Hepatocyte (in vitro differentiated cells): ENCODE measurements at regions not wholly inside any gene's neighbourhood (a gene's known extent, or its start where the extent isn't known, plus 50 kb on each side); places are given as distances from the start of the nearest gene placed in this dataset.

Source experiments
- DNase-seq: peaks from one replicate; pipeline ENCODE4 v3.0.0-alpha.2; 2016; ENCODE audit warnings: low spot score
- H2AFZ ChIP-seq: fragments of 200-600 bp; sonication (generic); 2 replicates; pipeline ENCODE4 v1.6.0; 2016; ENCODE audit warnings: antibody characterized with exemption, mild to moderate bottlenecking
- H3K27ac ChIP-seq: fragments of 200-600 bp; sonication (generic); 2 replicates; pipeline ENCODE4 v1.5.1; 2016; ENCODE audit warnings: mild to moderate bottlenecking
- H3K27me3 ChIP-seq: fragments of 200-600 bp; sonication (generic); 2 replicates; pipeline ENCODE4 v1.6.1; 2016
- H3K36me3 ChIP-seq: fragments of 200-600 bp; sonication (generic); replicated peaks from 2 replicates; pipeline ENCODE4 v1.5.1; 2016; ENCODE audit warnings: low read depth; ENCODE audit not compliant: insufficient read depth
- H3K4me1 ChIP-seq: fragments of 200-600 bp; sonication (generic); 2 replicates; pipeline ENCODE4 v1.5.1; 2016; ENCODE audit warnings: mild to moderate bottlenecking, moderate library complexity; ENCODE audit not compliant: insufficient read depth
- H3K4me2 ChIP-seq: fragments of 200-600 bp; sonication (generic); 2 replicates; pipeline ENCODE4 v1.6.0; 2016
- H3K4me3 ChIP-seq: fragments of 200-600 bp; sonication (generic); 2 replicates; pipeline ENCODE4 v1.5.1; 2016; ENCODE audit warnings: mild to moderate bottlenecking
- H3K79me2 ChIP-seq: fragments of 200-600 bp; sonication (generic); 2 replicates; pipeline ENCODE4 v1.6.0; 2017; ENCODE audit warnings: mild to moderate bottlenecking
- H3K9me2 ChIP-seq: fragments of 200-600 bp; sonication (generic); replicated peaks from 2 replicates; pipeline ENCODE4 v1.6.0; 2017; ENCODE audit warnings: mild to moderate bottlenecking; ENCODE audit not compliant: insufficient read depth
- H3K9me3 ChIP-seq: fragments of 200-600 bp; sonication (generic); 2 replicates; pipeline ENCODE4 v1.5.1; 2016; ENCODE audit warnings: low read depth, mild to moderate bottlenecking
- H4K20me1 ChIP-seq: fragments of 200-600 bp; sonication (generic); 2 replicates; pipeline ENCODE4 v1.6.0; 2016; ENCODE audit warnings: mild to moderate bottlenecking; ENCODE audit not compliant: insufficient read depth, poor library complexity, severe bottlenecking
- EZH2 ChIP-seq: fragments of 200-600 bp; sonication (generic); IDR thresholded peaks from 2 replicates; pipeline ENCODE4 v1.6.1; 2016; ENCODE audit warnings: antibody characterized with exemption, mild to moderate bottlenecking, borderline replicate concordance
- EZH2phosphoT487 ChIP-seq: fragments of 200-600 bp; sonication (generic); IDR thresholded peaks from one replicate; pipeline ENCODE4 v1.6.1; 2018; ENCODE audit warnings: antibody characterized with exemption, mild to moderate bottlenecking, low read depth, moderate library complexity; ENCODE audit not compliant: unreplicated experiment, severe bottlenecking
- WGBS: methylation state at CpG from one replicate; pipeline ENCODE4 v1.1.6; 2016; ENCODE audit warnings: low lambda C conversion rate; ENCODE audit errors: missing lambda C conversion rate; 5-methylcytosine and 5-hydroxymethylcytosine counted together
- TF ChIP-seq, protein P1 (sequence below): fragments of 200-600 bp; sonication (generic); IDR thresholded peaks from 2 replicates; pipeline ENCODE4 v1.5.1; 2016; ENCODE audit warnings: antibody characterized with exemption, mild to moderate bottlenecking; ENCODE audit not compliant: poor library complexity

DNA sequence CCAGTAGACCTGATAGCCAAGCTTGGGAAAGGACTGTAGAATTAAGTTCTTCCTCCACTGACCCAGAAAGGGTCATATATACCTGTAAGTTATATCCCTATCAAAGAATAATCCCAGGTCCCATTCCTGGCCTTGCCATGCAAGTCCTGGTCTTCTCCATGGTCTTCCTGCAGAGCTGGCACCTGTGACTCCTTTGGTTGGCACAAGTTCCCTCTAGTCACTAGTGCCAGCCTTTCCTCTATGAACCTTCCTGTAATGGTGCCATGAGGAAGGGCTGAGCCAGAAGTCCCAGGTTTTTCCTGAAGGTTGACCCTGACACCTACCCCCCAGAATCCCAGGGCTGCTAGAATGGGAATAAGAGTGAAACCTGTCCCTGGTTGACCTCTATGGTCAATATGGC lies 54.1 kb upstream of the UNC5B start:
- DNase-seq: no peak

DNA sequence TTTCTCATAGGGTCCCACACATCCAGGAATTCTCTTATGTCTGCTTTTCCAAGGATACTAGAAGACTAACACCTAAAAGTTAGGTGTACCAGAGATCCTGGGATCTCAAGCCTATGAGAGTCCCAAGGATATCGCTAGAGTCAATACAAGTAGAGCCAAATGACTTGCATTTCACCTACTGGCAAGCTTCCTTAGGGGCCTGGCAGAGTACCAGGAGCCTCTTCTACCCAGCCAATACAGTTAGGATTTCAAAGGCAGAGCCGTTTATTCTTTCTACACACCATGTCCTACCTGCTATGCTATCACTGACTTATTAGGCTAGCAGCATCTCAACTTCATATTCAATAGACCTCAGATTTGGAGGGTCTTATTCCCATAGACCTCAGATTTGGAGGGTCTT lies 53.5 kb upstream of the UNC5B start:
- Histone ChIP-seq H3K79me2 (no peaks in the 10 kb centered on the region), H3K9me3 (no peaks in the 10 kb centered on the region), H3K4me1 (no peaks in the 10 kb centered on the region), H3K36me3 (no peaks in the 10 kb centered on the region), H4K20me1 (no peaks in the 10 kb centered on the region), H3K4me2 (no peak overlapping the region), H3K27me3 (no peaks in the 10 kb centered on the region), H3K4me3 (no peak overlapping the region), H3K27ac (no peak overlapping the region), H2AFZ (no peak overlapping the region), H3K9me2 (no peaks in the 10 kb centered on the region)
- no peak for DNase-seq
- no peak for TF ChIP-seq EZH2
- TF ChIP-seq EZH2phosphoT487: no peak
- TF ChIP-seq, protein P1, sequence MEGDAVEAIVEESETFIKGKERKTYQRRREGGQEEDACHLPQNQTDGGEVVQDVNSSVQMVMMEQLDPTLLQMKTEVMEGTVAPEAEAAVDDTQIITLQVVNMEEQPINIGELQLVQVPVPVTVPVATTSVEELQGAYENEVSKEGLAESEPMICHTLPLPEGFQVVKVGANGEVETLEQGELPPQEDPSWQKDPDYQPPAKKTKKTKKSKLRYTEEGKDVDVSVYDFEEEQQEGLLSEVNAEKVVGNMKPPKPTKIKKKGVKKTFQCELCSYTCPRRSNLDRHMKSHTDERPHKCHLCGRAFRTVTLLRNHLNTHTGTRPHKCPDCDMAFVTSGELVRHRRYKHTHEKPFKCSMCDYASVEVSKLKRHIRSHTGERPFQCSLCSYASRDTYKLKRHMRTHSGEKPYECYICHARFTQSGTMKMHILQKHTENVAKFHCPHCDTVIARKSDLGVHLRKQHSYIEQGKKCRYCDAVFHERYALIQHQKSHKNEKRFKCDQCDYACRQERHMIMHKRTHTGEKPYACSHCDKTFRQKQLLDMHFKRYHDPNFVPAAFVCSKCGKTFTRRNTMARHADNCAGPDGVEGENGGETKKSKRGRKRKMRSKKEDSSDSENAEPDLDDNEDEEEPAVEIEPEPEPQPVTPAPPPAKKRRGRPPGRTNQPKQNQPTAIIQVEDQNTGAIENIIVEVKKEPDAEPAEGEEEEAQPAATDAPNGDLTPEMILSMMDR: no peak
- WGBS: 88% methylated on average over 2 of the region's 2 CpGs

More for the DNA sequence above, 54.1 kb upstream of the UNC5B start:
- Histone ChIP-seq H3K27ac (no peak overlapping the region), H3K4me1 (no peaks in the 10 kb centered on the region), H3K36me3 (no peaks in the 10 kb centered on the region), H3K4me2 (no peak overlapping the region), H3K9me3 (no peaks in the 10 kb centered on the region), H3K4me3 (no peak overlapping the region), H3K79me2 (no peaks in the 10 kb centered on the region), H3K9me2 (no peaks in the 10 kb centered on the region), H2AFZ (no peak overlapping the region), H3K27me3 (no peaks in the 10 kb centered on the region), H4K20me1 (no peaks in the 10 kb centered on the region)
- TF ChIP-seq, protein P1: no peak
- no peak for TF ChIP-seq EZH2phosphoT487
- no peak for TF ChIP-seq EZH2

DNA sequence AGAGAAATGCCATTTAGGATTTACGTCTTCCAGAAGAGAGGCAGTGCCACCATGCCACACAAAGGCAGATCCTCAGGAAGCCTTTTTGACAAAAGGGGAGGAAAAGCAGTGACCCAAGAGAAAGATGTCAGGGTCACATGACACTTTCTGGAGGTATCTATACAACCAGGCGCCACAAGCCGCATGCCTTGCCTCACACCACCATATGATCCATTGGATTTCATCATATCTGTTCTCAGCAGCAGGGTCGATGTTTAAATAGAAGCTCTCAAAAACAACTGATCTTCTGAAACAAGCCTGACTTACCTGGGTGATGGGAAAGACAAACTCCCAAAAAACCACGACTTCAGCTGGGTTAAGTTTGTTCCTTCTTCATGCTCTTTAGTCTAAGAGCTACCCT lies 52.5 kb upstream of the UNC5B start:
- H3K9me3 ChIP-seq: no peaks in the 10 kb centered on the region
- 79% methylated on average over 5 of the region's 5 CpGs for WGBS

More for the DNA sequence above, 52.5 kb upstream of the UNC5B start:
- Histone ChIP-seq H3K9me2 (no peaks in the 10 kb centered on the region), H2AFZ (no peak overlapping the region), H3K36me3 (no peaks in the 10 kb centered on the region), H3K4me1 (no peaks in the 10 kb centered on the region), H3K4me2 (no peak overlapping the region), H3K4me3 (no peak overlapping the region), H3K27me3 (no peaks in the 10 kb centered on the region), H3K79me2 (no peaks in the 10 kb centered on the region), H3K27ac (no peak overlapping the region), H4K20me1 (no peaks in the 10 kb centered on the region)
- no peak for DNase-seq
- TF ChIP-seq EZH2phosphoT487: no peak
- TF ChIP-seq EZH2: no peak
- TF ChIP-seq, protein P1: no peak
